ENCODE measurements at regions not wholly inside any gene's neighbourhood (a gene's known extent, or its start where the extent isn't known, plus 50 kb on each side); places are given as distances from the start of the nearest gene placed in this dataset.
"Not testable (repeated sequence)": the region's sequence is repeated elsewhere in the genome, so short reads cannot be mapped to it uniquely, and the experiment has no call there.

DNA sequence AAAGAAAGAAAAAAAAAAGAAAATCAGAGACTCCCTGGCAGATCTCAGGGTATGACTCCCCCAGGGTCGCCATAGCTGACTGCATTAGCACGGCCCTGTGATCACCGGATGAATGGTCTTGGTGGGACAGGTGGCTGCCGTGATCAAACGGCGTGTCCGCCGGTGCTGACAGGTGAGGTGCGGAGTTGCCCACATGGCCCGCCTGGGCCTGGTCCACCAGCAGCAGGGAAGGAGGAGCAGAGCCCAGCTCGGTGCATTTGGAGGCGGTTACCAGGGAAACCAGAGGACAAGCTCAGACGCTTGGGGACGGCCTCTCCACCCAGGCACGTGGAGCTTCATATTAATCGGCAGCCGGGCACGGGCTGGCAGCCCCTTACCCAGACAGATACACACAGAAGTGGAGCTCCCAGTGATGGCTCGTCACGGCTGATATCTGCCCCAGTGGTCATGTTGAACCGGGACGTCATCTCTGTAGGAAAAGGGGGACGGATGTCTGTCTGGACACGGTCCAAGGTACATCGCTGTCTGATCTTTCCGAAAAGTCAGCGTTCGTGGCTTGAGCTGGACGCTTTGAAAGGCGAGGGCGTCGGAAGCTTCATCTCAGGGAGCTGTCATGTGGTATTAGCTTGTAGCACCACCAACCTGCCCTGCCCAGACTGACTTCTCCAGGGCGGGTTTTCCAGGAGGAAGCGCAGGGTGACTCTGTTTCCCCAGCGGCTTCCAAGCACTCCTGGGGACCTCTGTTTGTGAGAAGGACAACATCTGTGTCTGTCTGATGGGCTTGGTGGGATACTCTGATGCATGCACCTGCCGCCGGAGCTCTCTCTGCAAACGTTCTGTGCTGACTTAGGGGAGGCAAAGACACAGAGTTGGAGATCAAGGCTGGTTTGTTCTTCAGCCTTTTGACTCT is 180.7 kb downstream of the CRLF2 start:
- H3K4me3 ChIP-seq (ENCODE audit: low read length): peak overlapping the region; percentile 9; the same call in 1 of the 2 replicates
- WGBS (ENCODE audit: insufficient coverage, insufficient read length): no CpG with 5 or more reads among the region's 38 CpGs
- no peak overlapping the region for H3K27ac ChIP-seq (ENCODE audit: low read length)
- no peaks in the 10 kb centered on the region; the same call in 1 of the 2 replicates for H3K4me1 ChIP-seq (ENCODE audit: control insufficient read depth, insufficient read depth, low read length)
- no peaks in the 10 kb centered on the region for H3K27me3 ChIP-seq (ENCODE audit: control insufficient read depth, insufficient read depth, low read length)
- H3K9me3 ChIP-seq (ENCODE audit: control insufficient read depth, insufficient read depth, low read length): peaks cover 2% of the 10 kb centered on the region
- no peak for DNase-seq (ENCODE audit: low read depth, low spot score)
- H3K36me3 ChIP-seq (ENCODE audit: control insufficient read depth, insufficient read depth, low read length): no peaks in the 10 kb centered on the region

GRCh38 chrX:1029494-1029893 is 183.0 kb downstream of the CRLF2 start:
- Histone ChIP-seq H3K9me3 (ENCODE audit: control insufficient read depth, insufficient read depth, low read length) (peaks cover 2% of the 10 kb centered on the region), H3K27me3 (ENCODE audit: control insufficient read depth, insufficient read depth, low read length) (no peaks in the 10 kb centered on the region), H3K27ac (ENCODE audit: low read length) (no peak overlapping the region), H3K36me3 (ENCODE audit: control insufficient read depth, insufficient read depth, low read length) (no peaks in the 10 kb centered on the region), H3K4me1 (ENCODE audit: control insufficient read depth, insufficient read depth, low read length) (no peaks in the 10 kb centered on the region; the same call in 1 of the 2 replicates), H3K4me3 (ENCODE audit: low read length) (no peak overlapping the region)
- no peak for DNase-seq (ENCODE audit: low read depth, low spot score)
- no CpG with 5 or more reads among the region's 15 CpGs for WGBS (ENCODE audit: insufficient coverage, insufficient read length)

DNA sequence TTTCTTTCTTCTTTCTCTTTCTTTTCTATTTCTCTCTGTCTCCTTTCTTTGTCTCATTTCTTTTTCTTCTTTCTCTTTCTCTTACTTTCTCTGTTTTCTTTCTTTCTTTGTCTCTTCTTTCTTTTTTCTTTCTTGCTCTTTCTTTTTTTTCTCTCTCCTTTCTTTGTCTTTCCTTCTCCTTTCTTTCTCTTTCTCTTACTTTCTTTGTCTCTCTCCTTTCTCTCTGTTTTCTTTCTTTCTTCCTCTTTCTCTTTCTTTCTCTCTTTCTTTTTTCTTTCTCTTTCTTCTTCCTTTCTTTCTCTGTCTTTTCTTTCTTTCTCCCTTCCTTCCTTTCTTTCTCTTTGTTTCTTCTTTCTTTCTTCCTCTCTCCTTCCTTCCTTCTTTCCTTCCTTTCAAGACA is 184.8 kb downstream of the CRLF2 start:
- H3K36me3 ChIP-seq (ENCODE audit: control insufficient read depth, insufficient read depth, low read length): no peaks in the 10 kb centered on the region
- DNase-seq (ENCODE audit: low read depth, low spot score): no peak
- no peaks in the 10 kb centered on the region for H3K27me3 ChIP-seq (ENCODE audit: control insufficient read depth, insufficient read depth, low read length)
- no peaks in the 10 kb centered on the region; the same call in 1 of the 2 replicates for H3K4me1 ChIP-seq (ENCODE audit: control insufficient read depth, insufficient read depth, low read length)
- H3K4me3 ChIP-seq (ENCODE audit: low read length): no peak overlapping the region
- H3K27ac ChIP-seq (ENCODE audit: low read length): no peak overlapping the region
- H3K9me3 ChIP-seq (ENCODE audit: control insufficient read depth, insufficient read depth, low read length): peaks cover 2% of the 10 kb centered on the region

DNA sequence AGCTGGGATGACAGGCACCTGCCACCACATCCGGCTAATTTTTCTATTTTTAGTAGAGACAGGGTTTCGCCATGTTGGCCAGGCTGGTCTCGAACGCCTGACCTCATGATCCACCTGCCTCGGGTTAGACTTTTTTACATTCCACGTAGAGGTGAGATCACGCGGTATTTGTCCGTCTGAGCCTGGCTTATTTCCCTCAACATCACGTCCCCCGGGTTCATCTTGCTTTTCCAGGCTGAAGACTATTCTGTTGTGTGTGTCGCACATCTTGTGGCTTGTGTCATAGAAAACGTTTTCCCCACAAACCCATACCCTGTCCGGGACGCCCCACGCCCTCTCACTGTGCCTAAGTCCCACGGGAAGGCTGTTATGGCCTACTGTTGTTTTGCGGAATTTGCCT is 185.3 kb downstream of the CRLF2 start:
- no peak overlapping the region for H3K4me3 ChIP-seq (ENCODE audit: low read length)
- H3K36me3 ChIP-seq (ENCODE audit: control insufficient read depth, insufficient read depth, low read length): no peaks in the 10 kb centered on the region
- no peaks in the 10 kb centered on the region for H3K27me3 ChIP-seq (ENCODE audit: control insufficient read depth, insufficient read depth, low read length)
- H3K27ac ChIP-seq (ENCODE audit: low read length): no peak overlapping the region
- WGBS (ENCODE audit: insufficient coverage, insufficient read length): no CpG with 5 or more reads among the region's 18 CpGs
- no peak for DNase-seq (ENCODE audit: low read depth, low spot score)
- peaks cover 2% of the 10 kb centered on the region for H3K9me3 ChIP-seq (ENCODE audit: control insufficient read depth, insufficient read depth, low read length)
- H3K4me1 ChIP-seq (ENCODE audit: control insufficient read depth, insufficient read depth, low read length): no peaks in the 10 kb centered on the region; the same call in 1 of the 2 replicates

DNA sequence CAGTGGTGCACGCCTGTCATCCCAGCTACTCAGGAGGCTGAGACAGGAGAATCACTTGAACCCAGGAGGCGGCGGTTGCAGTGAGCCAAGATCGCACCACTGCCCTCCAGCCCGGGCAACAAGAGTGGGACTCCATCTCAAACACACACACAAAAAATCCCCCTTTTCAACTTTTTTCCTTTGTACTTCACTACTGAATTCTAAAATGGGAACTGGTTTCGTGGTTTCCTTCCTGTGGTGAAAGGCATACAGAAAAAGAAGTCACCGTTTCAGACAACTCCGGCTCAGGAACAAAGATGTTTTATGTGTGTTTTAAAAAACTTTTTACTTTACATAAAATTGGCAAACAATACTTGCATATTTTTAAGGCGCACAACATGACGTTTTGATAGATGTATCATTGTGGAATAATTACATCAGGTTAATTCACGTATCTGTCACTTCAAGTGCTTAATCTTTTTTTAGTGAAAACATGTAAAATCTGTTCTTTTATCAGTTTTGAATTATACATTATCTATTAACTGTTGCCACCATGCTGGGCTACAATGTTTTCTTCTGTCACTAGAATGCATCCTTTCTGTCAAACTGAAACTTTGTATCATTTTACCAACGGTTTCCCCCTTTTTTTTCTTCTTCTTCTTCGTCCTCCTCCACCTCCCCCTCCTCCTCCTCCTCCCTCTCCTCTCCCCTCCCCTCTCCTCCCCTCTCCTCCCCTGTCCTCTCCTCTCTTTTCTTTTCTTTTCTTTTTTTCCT is 186.0 kb downstream of the CRLF2 start:
- H3K27me3 ChIP-seq (ENCODE audit: control insufficient read depth, insufficient read depth, low read length): no peaks in the 10 kb centered on the region
- DNase-seq (ENCODE audit: low read depth, low spot score): no peak
- no CpG with 5 or more reads among the region's 13 CpGs for WGBS (ENCODE audit: insufficient coverage, insufficient read length)
- H3K4me3 ChIP-seq (ENCODE audit: low read length): no peak overlapping the region
- H3K36me3 ChIP-seq (ENCODE audit: control insufficient read depth, insufficient read depth, low read length): no peaks in the 10 kb centered on the region
- H3K27ac ChIP-seq (ENCODE audit: low read length): no peak overlapping the region
- H3K9me3 ChIP-seq (ENCODE audit: control insufficient read depth, insufficient read depth, low read length): peaks cover under 1% of the 10 kb centered on the region
- no peaks in the 10 kb centered on the region; the same call in 1 of the 2 replicates for H3K4me1 ChIP-seq (ENCODE audit: control insufficient read depth, insufficient read depth, low read length)

DNA sequence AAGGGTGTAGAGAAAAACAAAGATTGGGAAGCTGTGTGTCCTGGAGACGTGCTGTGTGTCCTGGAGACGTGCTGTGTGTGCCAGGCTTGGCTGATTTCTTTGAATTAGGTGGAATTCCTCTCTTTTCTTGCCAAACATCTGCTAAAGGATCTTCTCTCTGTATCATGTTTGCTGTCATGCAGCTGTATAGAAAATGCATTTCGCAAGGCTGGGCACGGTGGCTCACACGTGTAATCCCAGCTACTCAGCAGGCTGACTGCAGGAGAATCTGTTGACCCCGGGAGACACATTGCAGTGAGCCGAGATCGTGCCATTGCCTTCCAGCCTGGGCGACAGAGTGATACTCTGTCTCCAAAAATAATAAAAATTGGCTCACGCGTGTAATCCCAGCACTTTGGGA is 187.0 kb downstream of the CRLF2 start:
- Histone ChIP-seq H3K27ac (ENCODE audit: low read length) (no peak overlapping the region), H3K4me1 (ENCODE audit: control insufficient read depth, insufficient read depth, low read length) (no peaks in the 10 kb centered on the region; the same call in 1 of the 2 replicates), H3K27me3 (ENCODE audit: control insufficient read depth, insufficient read depth, low read length) (no peaks in the 10 kb centered on the region), H3K9me3 (ENCODE audit: control insufficient read depth, insufficient read depth, low read length) (peaks cover 2% of the 10 kb centered on the region), H3K36me3 (ENCODE audit: control insufficient read depth, insufficient read depth, low read length) (no peaks in the 10 kb centered on the region), H3K4me3 (ENCODE audit: low read length) (no peak overlapping the region)
- WGBS (ENCODE audit: insufficient coverage, insufficient read length): no CpG with 5 or more reads among the region's 11 CpGs
- DNase-seq (ENCODE audit: low read depth, low spot score): no peak

DNA sequence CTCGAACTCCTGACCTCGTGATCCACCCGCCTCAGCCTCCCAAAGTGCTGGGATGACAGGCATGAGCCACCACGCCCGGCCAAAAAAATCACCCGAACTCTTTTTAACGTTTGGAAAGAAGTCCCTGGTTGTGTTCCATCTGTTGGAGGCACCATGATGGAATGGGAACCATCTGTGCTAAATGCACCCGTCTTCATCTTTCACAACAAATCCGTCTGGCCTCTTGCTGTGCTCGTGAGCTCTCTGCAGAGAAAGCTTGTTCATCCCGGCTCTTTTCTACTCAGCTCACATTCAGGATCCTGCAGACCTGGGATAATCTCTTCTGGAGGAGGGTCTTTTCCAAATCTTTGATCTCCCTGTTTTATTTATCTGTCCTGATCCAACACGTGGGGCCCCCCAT is 188.8 kb downstream of the CRLF2 start:
- Histone ChIP-seq H3K4me1 (ENCODE audit: control insufficient read depth, insufficient read depth, low read length) (no peaks in the 10 kb centered on the region; the same call in 1 of the 2 replicates), H3K27ac (ENCODE audit: low read length) (no peak overlapping the region), H3K4me3 (ENCODE audit: low read length) (no peak overlapping the region), H3K9me3 (ENCODE audit: control insufficient read depth, insufficient read depth, low read length) (peaks cover 2% of the 10 kb centered on the region), H3K27me3 (ENCODE audit: control insufficient read depth, insufficient read depth, low read length) (no peaks in the 10 kb centered on the region), H3K36me3 (ENCODE audit: control insufficient read depth, insufficient read depth, low read length) (no peaks in the 10 kb centered on the region)
- whole genome bisulfite sequencing (ENCODE audit: insufficient coverage, insufficient read length): no CpG with 5 or more reads among the region's 12 CpGs
- DNase-seq (ENCODE audit: low read depth, low spot score): no peak

DNA sequence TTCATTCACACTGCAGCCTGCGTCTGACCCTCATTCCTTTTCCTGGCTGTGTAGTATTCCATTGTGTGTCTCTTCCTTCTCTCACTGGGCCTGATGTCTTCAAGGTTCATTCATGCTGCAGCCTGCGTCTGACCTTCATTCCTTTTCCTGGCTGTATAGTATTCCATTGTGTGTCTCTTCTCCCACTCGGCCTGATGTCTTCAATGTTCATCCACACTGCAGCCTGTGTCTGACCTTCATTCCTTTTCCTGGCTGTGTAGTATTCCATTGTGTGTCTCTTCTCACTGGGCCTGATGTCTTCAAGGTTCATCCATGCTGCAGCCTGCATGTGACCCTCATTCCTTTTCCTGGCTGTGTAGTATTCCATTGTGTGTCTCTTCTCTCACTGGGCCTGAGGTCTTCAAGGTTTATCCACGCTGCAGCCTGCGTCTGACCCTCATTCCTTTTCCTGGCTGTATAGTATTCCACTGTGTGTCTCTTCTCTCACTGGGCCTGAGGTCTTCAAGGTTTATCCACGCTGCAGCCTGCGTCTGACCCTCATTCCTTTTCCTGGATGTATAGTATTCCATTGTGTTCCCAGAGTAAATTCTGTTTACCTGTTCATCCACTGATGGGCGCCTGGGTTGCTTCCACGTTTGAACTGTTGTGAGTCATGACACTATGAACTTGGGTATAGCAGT is 191.0 kb downstream of the CRLF2 start:
- WGBS (ENCODE audit: insufficient coverage, insufficient read length): no CpG with 5 or more reads among the region's 9 CpGs

GRCh38 chrX:1020634-1021166 is 191.7 kb downstream of the CRLF2 start:
- H3K36me3 ChIP-seq (ENCODE audit: control insufficient read depth, insufficient read depth, low read length): no peaks in the 10 kb centered on the region
- WGBS (ENCODE audit: insufficient coverage, insufficient read length): no CpG with 5 or more reads among the region's 3 CpGs
- peaks cover 2% of the 10 kb centered on the region for H3K9me3 ChIP-seq (ENCODE audit: control insufficient read depth, insufficient read depth, low read length)
- DNase-seq (ENCODE audit: low read depth, low spot score): no peak
- no peak overlapping the region for H3K27ac ChIP-seq (ENCODE audit: low read length)
- no peak overlapping the region for H3K4me3 ChIP-seq (ENCODE audit: low read length)
- H3K27me3 ChIP-seq (ENCODE audit: control insufficient read depth, insufficient read depth, low read length): no peaks in the 10 kb centered on the region
- no peaks in the 10 kb centered on the region for H3K4me1 ChIP-seq (ENCODE audit: control insufficient read depth, insufficient read depth, low read length)

More for the DNA sequence above, 191.0 kb downstream of the CRLF2 start:
- H3K4me3 ChIP-seq (ENCODE audit: low read length); H3K27ac ChIP-seq (ENCODE audit: low read length); H3K36me3 ChIP-seq (ENCODE audit: control insufficient read depth, insufficient read depth, low read length); H3K9me3 ChIP-seq (ENCODE audit: control insufficient read depth, insufficient read depth, low read length); H3K4me1 ChIP-seq (ENCODE audit: control insufficient read depth, insufficient read depth, low read length); DNase-seq (ENCODE audit: low read depth, low spot score); H3K27me3 ChIP-seq (ENCODE audit: control insufficient read depth, insufficient read depth, low read length): not testable (repeated sequence)

DNA sequence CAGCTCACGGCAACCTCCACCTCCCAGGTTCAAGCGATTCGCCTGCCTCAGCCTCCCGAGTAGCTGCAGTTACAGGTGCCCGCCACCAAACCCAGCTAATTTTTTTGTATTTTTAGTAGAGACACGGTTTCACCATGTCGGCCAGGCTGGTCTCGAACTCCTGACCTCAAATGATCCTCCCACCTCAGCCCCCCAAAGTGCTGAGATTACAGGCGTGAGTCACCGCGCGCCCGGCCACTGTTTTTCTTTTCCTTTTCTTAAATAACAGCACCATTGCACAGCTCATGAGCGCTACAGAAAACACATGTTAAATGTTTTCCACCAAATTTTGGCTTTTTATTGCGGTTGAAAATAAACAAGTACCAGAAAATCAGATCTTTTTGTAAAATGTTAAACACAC is 195.5 kb downstream of the CRLF2 start:
- no CpG with 5 or more reads among the region's 15 CpGs for WGBS (ENCODE audit: insufficient coverage, insufficient read length)
- DNase-seq (ENCODE audit: low read depth, low spot score); H3K9me3 ChIP-seq (ENCODE audit: control insufficient read depth, insufficient read depth, low read length): not testable (repeated sequence)

More for the DNA sequence above, 195.5 kb downstream of the CRLF2 start:
- not testable (repeated sequence) for H3K4me1 ChIP-seq (ENCODE audit: control insufficient read depth, insufficient read depth, low read length); H3K27ac ChIP-seq (ENCODE audit: low read length); H3K27me3 ChIP-seq (ENCODE audit: control insufficient read depth, insufficient read depth, low read length); H3K36me3 ChIP-seq (ENCODE audit: control insufficient read depth, insufficient read depth, low read length); H3K4me3 ChIP-seq (ENCODE audit: low read length)
